ENCODE measurements at regions not wholly inside any gene's neighbourhood (a gene's known extent, or its start where the extent isn't known, plus 50 kb on each side); places are given as distances from the start of the nearest gene placed in this dataset.

- Histone ChIP-seq H3K4me3 (no peak overlapping the region), H3K27ac (peak overlapping the region in 1 of 4 donors; percentile 8), H3K4me1 (peaks cover 0 to 5% (median 0%) of the 10 kb centered on the region in 4 donors), H3K9me3 (no peaks in the 10 kb centered on the region), H3K36me3 (no peaks in the 10 kb centered on the region), H3K27me3 (no peaks in the 10 kb centered on the region)
- DNase-seq (ENCODE audit: low spot score in 2 of 2): no peak
- TF ChIP-seq CTCF (IDR thresholded peaks at IDR 0.05): no peak
- no peak for TF ChIP-seq POLR2A (IDR thresholded peaks at IDR 0.05)
- TF ChIP-seq EP300 (IDR thresholded peaks at IDR 0.05): no peak
- 29 to 33% methylated on average over 5 of the region's 5 CpGs for WGBS, 2 donors
Measured at GRCh38 chr3:174767853-174768382, 91.2 kb upstream of the NAALADL2 start.

- Histone ChIP-seq H3K4me1 (peaks cover 0 to 5% (median 0%) of the 10 kb centered on the region in 4 donors), H3K27me3 (no peaks in the 10 kb centered on the region), H3K36me3 (no peaks in the 10 kb centered on the region), H3K9me3 (no peaks in the 10 kb centered on the region), H3K27ac (no peak overlapping the region), H3K4me3 (no peak overlapping the region)
- no peak for DNase-seq (ENCODE audit: low spot score in 2 of 2)
- TF ChIP-seq CTCF (IDR thresholded peaks at IDR 0.05): no peak
- TF ChIP-seq POLR2A (IDR thresholded peaks at IDR 0.05): no peak
- no peak for TF ChIP-seq EP300 (IDR thresholded peaks at IDR 0.05)
- WGBS, 2 donors: 92 to 96% methylated on average over 2 of the region's 2 CpGs
Measured at GRCh38 chr3:174769171-174769570, 90.0 kb upstream of the NAALADL2 start.

- H3K4me1 ChIP-seq: peaks cover 0 to 7% (median 0%) of the 10 kb centered on the region in 4 donors
- H3K9me3 ChIP-seq: no peaks in the 10 kb centered on the region
- H3K27ac ChIP-seq: peak overlapping the region in 2 of 4 donors; percentile 67 to 69
- no peak for DNase-seq (ENCODE audit: low spot score in 2 of 2)
- H3K27me3 ChIP-seq: no peaks in the 10 kb centered on the region
- no peak overlapping the region for H3K4me3 ChIP-seq
- 66 to 73% methylated on average over 3 of the region's 3 CpGs for WGBS, 2 donors
- no peaks in the 10 kb centered on the region for H3K36me3 ChIP-seq
- no peak for TF ChIP-seq CTCF (IDR thresholded peaks at IDR 0.05)
- TF ChIP-seq EP300 (IDR thresholded peaks at IDR 0.05): no peak
- no peak for TF ChIP-seq POLR2A (IDR thresholded peaks at IDR 0.05)
Measured at GRCh38 chr3:174775603-174776002, 83.5 kb upstream of the NAALADL2 start.

DNA sequence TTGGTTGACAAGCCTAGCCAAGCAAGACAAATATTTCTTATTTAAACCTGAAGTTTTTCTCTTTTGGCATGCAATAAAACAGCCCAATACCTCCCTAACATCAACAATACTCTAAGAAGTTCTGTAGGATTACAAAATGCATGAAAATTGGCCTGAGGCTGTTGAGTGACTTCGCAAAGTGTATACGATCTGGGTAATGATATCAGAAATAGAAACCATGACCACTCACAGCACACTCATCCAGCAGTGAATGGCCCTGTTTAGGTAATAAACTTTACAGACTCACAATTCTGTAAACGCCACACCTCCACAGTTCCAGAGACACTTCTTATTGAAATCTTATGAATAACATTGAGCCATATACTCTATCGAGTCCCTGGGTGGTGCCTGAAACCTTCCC is 83.0 kb upstream of the NAALADL2 start:
- no peaks in the 10 kb centered on the region for H3K9me3 ChIP-seq
- no peak overlapping the region for H3K4me3 ChIP-seq
- H3K27ac ChIP-seq: peak overlapping the region in 2 of 4 donors; percentile 67 to 69
- no peak for DNase-seq (ENCODE audit: low spot score in 2 of 2)
- H3K36me3 ChIP-seq: no peaks in the 10 kb centered on the region
- 61 to 70% methylated on average over 4 of the region's 4 CpGs for WGBS, 2 donors
- H3K27me3 ChIP-seq: no peaks in the 10 kb centered on the region
- no peak for TF ChIP-seq EP300 (IDR thresholded peaks at IDR 0.05)
- no peak for TF ChIP-seq CTCF (IDR thresholded peaks at IDR 0.05)
- no peak for TF ChIP-seq POLR2A (IDR thresholded peaks at IDR 0.05)
- peaks cover 0 to 7% (median 0%) of the 10 kb centered on the region in 4 donors for H3K4me1 ChIP-seq

GRCh38 chr3:174776636-174777035 is 82.5 kb upstream of the NAALADL2 start:
- no peak overlapping the region for H3K4me3 ChIP-seq
- H3K4me1 ChIP-seq: peaks cover 0 to 7% (median 0%) of the 10 kb centered on the region in 4 donors
- no peaks in the 10 kb centered on the region for H3K9me3 ChIP-seq
- H3K27ac ChIP-seq: peak overlapping the region in 2 of 4 donors; percentile 67 to 69
- DNase-seq (ENCODE audit: low spot score in 2 of 2): no peak
- H3K36me3 ChIP-seq: no peaks in the 10 kb centered on the region
- TF ChIP-seq POLR2A (IDR thresholded peaks at IDR 0.05): no peak
- no peak for TF ChIP-seq CTCF (IDR thresholded peaks at IDR 0.05)
- TF ChIP-seq EP300 (IDR thresholded peaks at IDR 0.05): no peak
- no peaks in the 10 kb centered on the region for H3K27me3 ChIP-seq
- 56 to 59% methylated on average over 2 of the region's 2 CpGs for WGBS, 2 donors

All from tibial nerve (tissue), 4 donors.